OCI-LY1 (cell line): ENCODE measurements at regions not wholly inside any gene's neighbourhood (a gene's known extent, or its start where the extent isn't known, plus 50 kb on each side); places are given as distances from the start of the nearest gene placed in this dataset.
A peak's percentile ranks its signal among the peaks of the same experiment; 100 is the strongest.

Source experiments
- H2AFZ ChIP-seq: fragments of 200-600 bp; sonication (generic), shearing (Covaris generic); 2 replicates; pipeline ENCODE4 v1.6.0; 2014; ENCODE audit warnings: antibody characterized with exemption, mild to moderate bottlenecking, low read length
- H3F3A ChIP-seq: fragments of 200-600 bp; sonication (generic), shearing (Covaris generic); 2 replicates; pipeline ENCODE4 v1.6.0; 2014; ENCODE audit warnings: mild to moderate bottlenecking, antibody characterized with exemption, low read length, moderate library complexity; ENCODE audit not compliant: insufficient read depth
- H3K27ac ChIP-seq: fragments of 200-600 bp; sonication (generic); 2 replicates; pipeline ENCODE4 v1.5.1; 2014; ENCODE audit warnings: low read length, mixed run types, mild to moderate bottlenecking, low read depth; ENCODE audit not compliant: poor library complexity, severe bottlenecking
- H3K27me3 ChIP-seq: fragments of 200-600 bp; sonication (generic); 2 replicates; pipeline ENCODE4 v1.6.0; 2014; ENCODE audit warnings: antibody characterized with exemption, mild to moderate bottlenecking, low read length, moderate library complexity; ENCODE audit not compliant: insufficient read depth
- H3K36me3 ChIP-seq: fragments of 200-600 bp; sonication (generic); 2 replicates; pipeline ENCODE4 v1.6.1; 2014; ENCODE audit warnings: mild to moderate bottlenecking, antibody characterized with exemption, low read length, moderate library complexity, mixed read lengths; ENCODE audit not compliant: insufficient read depth
- H3K4me1 ChIP-seq: fragments of 200-600 bp; sonication (generic); 2 replicates; pipeline ENCODE4 v1.5.1; 2014; ENCODE audit warnings: mild to moderate bottlenecking, low read length, moderate library complexity; ENCODE audit not compliant: insufficient read depth, severe bottlenecking
- H3K4me2 ChIP-seq: fragments of 200-600 bp; sonication (generic), shearing (Covaris generic); 2 replicates; pipeline ENCODE4 v1.6.1; 2014; ENCODE audit warnings: low read length
- H3K4me3 ChIP-seq: fragments of 200-600 bp; sonication (generic); 2 replicates; pipeline ENCODE4 v1.5.1; 2014; ENCODE audit warnings: low read length, low read depth, mild to moderate bottlenecking, mixed read lengths; ENCODE audit not compliant: poor library complexity, severe bottlenecking
- H3K79me2 ChIP-seq: fragments of 200-600 bp; shearing (Covaris generic); 2 replicates; pipeline ENCODE4 v1.6.1; 2016; ENCODE audit warnings: mixed run types, low read length, mixed read lengths; ENCODE audit not compliant: insufficient read depth
- H3K9ac ChIP-seq: fragments of 200-600 bp; sonication (generic), shearing (Covaris generic); 2 replicates; pipeline ENCODE4 v1.6.1; 2014; ENCODE audit warnings: mild to moderate bottlenecking, low read length, mixed read lengths
- H3K9me2 ChIP-seq: fragments of 200-600 bp; sonication (generic), shearing (Covaris generic); 2 replicates; pipeline ENCODE4 v1.6.1; 2014; ENCODE audit warnings: low read depth, mild to moderate bottlenecking, low read length, mixed read lengths
- H3K9me3 ChIP-seq: fragments of 200-600 bp; shearing (Covaris generic); 2 replicates; pipeline ENCODE4 v1.6.1; 2014; ENCODE audit warnings: low read length, mixed read lengths
- H4K20me1 ChIP-seq: fragments of 200-600 bp; sonication (generic), shearing (Covaris generic); 2 replicates; pipeline ENCODE4 v1.6.0; 2016; ENCODE audit warnings: mild to moderate bottlenecking, low read length; ENCODE audit not compliant: insufficient read depth
- EZH2 ChIP-seq: fragments of 200-600 bp; sonication (generic), shearing (Covaris generic); IDR thresholded peaks from 2 replicates; pipeline ENCODE4 v1.8.0; 2017; ENCODE audit warnings: borderline replicate concordance, mixed run types, mild to moderate bottlenecking, antibody characterized with exemption, low read length, moderate library complexity, mixed read lengths
- TF ChIP-seq, protein P1 (sequence below): fragments of 200-600 bp; sonication (generic), shearing (Covaris generic); IDR thresholded peaks from 2 replicates; pipeline ENCODE4 v1.5.1; 2017; ENCODE audit warnings: mild to moderate bottlenecking, antibody characterized with exemption, low read length, moderate library complexity, mixed read lengths

GRCh38 chr21:23899561-23899960, 1707.7 kb downstream of the MRPL39 start:
- Histone ChIP-seq H3K27ac (no peak overlapping the region), H3K4me1 (no peaks in the 10 kb centered on the region), H3K4me2 (no peak overlapping the region), H3F3A (no peaks in the 10 kb centered on the region), H3K79me2 (no peaks in the 10 kb centered on the region), H3K9me2 (no peaks in the 10 kb centered on the region), H3K27me3 (no peaks in the 10 kb centered on the region), H4K20me1 (no peaks in the 10 kb centered on the region), H2AFZ (no peak overlapping the region), H3K9me3 (no peaks in the 10 kb centered on the region), H3K36me3 (no peaks in the 10 kb centered on the region), H3K9ac (no peak overlapping the region), H3K4me3 (no peak overlapping the region)
- TF ChIP-seq, protein P1, sequence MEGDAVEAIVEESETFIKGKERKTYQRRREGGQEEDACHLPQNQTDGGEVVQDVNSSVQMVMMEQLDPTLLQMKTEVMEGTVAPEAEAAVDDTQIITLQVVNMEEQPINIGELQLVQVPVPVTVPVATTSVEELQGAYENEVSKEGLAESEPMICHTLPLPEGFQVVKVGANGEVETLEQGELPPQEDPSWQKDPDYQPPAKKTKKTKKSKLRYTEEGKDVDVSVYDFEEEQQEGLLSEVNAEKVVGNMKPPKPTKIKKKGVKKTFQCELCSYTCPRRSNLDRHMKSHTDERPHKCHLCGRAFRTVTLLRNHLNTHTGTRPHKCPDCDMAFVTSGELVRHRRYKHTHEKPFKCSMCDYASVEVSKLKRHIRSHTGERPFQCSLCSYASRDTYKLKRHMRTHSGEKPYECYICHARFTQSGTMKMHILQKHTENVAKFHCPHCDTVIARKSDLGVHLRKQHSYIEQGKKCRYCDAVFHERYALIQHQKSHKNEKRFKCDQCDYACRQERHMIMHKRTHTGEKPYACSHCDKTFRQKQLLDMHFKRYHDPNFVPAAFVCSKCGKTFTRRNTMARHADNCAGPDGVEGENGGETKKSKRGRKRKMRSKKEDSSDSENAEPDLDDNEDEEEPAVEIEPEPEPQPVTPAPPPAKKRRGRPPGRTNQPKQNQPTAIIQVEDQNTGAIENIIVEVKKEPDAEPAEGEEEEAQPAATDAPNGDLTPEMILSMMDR = no peak
- TF ChIP-seq EZH2 = no peak

DNA sequence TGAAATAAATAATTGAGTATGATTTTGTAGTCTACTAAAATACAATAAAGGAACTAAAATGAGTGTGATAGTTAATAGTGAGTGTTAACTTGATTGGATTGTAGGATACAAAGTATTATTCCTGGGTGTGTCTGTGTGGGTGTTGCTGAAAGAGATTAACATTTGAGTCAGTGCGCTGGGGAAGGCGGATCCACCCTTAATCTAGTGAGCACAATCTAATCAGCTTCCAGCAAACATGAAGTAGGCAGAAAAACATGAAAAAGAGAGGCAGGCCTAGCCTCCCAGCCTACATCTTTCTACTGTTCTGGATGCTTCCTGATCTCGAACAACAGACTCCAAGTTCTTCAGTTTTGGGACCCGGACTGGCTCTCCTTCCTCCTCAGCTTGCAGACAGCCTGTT, 1716.6 kb downstream of the MRPL39 start:
- H3K36me3 ChIP-seq = no peaks in the 10 kb centered on the region
- H2AFZ ChIP-seq = no peak overlapping the region
- no peaks in the 10 kb centered on the region for H3K9me2 ChIP-seq
- no peak overlapping the region for H3K4me2 ChIP-seq
- no peak for TF ChIP-seq EZH2
- TF ChIP-seq, protein P1 = no peak
- no peak overlapping the region for H3K4me3 ChIP-seq
- H3K9me3 ChIP-seq = no peaks in the 10 kb centered on the region
- H3K9ac ChIP-seq = no peak overlapping the region
- no peaks in the 10 kb centered on the region for H4K20me1 ChIP-seq
- H3K27ac ChIP-seq = no peak overlapping the region
- no peaks in the 10 kb centered on the region for H3F3A ChIP-seq
- no peaks in the 10 kb centered on the region for H3K27me3 ChIP-seq
- H3K79me2 ChIP-seq = no peaks in the 10 kb centered on the region
- no peaks in the 10 kb centered on the region for H3K4me1 ChIP-seq

- TF ChIP-seq, protein P1 = no peak
- no peak for TF ChIP-seq EZH2
- H3K9ac ChIP-seq = no peak overlapping the region
- no peaks in the 10 kb centered on the region for H3K27me3 ChIP-seq
- no peaks in the 10 kb centered on the region for H3F3A ChIP-seq
- H3K4me1 ChIP-seq = no peaks in the 10 kb centered on the region
- H3K4me3 ChIP-seq = peak overlapping the region; percentile 41
- no peaks in the 10 kb centered on the region for H3K9me2 ChIP-seq
- H3K27ac ChIP-seq = no peak overlapping the region
- H2AFZ ChIP-seq = peak overlapping the region; percentile 87
- no peaks in the 10 kb centered on the region for H4K20me1 ChIP-seq
- H3K4me2 ChIP-seq = peak overlapping the region; percentile 60
- no peaks in the 10 kb centered on the region for H3K36me3 ChIP-seq
- no peaks in the 10 kb centered on the region for H3K79me2 ChIP-seq
- H3K9me3 ChIP-seq = no peaks in the 10 kb centered on the region
These were observed 1719.5 kb downstream of the MRPL39 start for GRCh38 chr21:23887725-23888306.
